ENCODE measurements at regions not wholly inside any gene's neighbourhood (a gene's known extent, or its start where the extent isn't known, plus 50 kb on each side); places are given as distances from the start of the nearest gene placed in this dataset.

DNA sequence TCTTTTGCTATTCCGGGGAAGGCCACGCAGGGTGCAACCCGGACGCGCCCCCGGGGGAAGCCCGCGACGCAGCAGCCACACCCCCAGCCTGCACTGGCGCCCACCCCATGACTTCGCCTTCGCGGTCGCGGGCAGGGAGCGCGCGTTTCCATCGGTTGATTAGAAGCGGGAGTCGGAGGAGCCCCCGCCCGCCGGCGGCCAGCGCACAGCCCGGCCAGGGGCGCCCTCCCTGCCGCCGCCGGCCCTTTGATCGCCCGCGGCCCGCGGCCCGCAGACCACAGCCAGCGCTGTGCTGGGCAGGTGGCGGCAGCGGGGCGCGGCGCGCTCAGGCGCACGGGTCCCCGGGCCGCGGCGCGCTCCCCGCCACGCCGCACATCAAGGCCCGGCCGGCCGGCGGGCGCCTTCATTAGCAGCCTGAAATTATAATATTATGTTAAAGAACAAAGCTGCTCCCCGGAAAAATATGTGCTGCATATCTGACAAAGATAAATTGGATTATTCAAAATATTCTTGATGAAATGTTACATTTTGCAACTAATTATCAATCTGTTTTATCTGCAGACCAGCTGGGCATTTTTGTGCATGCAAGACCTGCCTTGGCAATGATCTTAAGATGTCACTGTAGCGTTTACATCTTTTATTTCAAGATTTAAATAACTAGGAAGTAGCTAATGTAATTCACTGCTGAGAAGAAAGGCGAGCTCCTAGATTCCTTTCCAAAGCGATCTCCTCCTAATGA is 160.7 kb upstream of the MKI67 start:
- DNase-seq = no peak

DNA sequence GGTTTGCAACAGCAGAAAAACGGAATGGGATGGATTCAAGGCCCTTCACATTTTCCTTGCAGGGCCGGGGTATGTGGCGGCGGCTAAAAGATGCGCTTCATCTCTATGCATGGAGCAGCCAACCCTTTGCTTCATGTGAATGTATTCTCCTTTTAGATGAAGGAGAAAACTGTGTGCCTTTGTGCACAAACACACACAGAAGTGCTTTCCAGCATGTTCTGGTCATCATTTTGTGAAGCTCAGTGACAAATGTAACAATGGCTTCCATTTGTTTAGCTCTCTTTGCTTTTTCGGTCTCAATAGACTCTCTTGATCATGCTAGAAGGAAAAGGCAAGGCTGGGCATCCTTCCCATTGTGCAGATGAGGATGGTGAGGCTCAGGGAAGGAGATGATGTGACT is 161.7 kb upstream of the MKI67 start:
- no peak for DNase-seq

DNA sequence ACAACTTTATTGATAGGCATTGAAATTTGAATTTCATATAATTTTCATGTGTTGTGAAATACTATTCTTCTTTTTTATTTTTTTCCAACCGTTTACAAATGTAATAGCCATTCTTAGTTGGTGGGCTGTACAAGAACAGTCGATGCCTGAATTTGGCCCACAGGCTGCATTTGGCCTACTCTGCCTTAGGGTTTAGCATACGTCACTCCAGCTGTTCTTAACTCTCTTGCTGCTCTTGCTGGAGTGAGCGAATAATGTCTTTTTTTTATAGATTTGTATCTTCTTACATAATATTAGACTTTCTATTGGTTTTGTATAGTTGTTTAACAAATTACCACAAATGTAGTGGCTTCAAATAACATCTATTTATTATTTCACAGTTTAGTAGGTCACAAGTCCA is 163.4 kb upstream of the MKI67 start:
- DNase-seq = no peak

DNA sequence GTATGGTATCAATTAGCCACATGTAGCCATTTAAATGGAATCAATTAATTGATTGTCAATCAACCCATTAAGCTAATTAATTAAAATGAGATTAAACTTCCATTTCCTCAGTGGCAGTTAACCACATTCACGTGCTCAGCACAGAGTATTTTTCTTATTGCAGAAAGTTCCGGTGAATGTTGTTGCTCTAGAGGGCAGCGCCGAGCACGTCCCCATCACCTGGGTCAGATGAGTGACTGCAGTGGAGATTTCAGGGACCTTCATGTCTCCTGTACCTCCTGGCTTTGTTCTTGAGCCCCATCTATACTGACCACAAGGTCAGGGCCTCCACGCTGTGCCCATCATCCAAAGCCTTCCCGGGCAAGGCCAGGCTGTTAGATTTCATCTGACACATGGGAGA is 168.8 kb upstream of the MKI67 start:
- DNase-seq = no peak

DNA sequence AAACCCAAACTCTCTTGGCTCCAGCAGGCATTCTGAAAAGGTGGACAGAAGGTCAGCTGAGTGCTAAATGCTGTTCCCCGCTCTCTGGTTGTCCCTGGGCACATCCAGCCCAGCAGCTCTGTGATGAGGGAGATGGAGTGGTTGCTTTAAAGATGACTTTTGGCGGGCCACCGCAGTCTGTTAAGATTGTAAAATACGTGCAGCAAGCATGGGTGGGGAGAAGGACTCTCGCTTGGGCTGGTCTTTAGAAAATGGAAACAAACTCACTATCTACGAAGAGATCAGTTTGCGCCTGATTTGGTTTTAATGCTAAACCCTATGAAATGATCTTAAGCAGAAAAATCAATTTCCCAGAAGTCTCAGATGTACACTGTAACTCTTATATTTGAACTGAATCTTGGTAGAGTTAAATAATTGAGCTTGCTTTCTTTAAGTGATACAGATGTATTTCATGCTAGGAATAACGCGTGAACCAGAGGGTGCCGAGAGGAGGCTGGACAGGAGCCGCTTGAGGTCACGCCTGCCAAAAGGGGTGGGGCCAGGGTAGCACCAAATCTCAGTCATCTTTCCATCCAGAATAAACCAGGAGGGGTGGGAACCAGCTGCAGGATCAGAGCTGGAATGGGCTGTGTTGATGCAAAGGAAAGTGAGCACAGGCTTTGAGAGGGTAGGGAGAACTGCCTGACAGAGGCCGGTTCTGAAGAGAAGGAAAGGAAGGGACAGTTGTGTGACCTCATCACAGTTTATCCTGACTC is 170.2 kb upstream of the MKI67 start:
- DNase-seq = no peak

DNA sequence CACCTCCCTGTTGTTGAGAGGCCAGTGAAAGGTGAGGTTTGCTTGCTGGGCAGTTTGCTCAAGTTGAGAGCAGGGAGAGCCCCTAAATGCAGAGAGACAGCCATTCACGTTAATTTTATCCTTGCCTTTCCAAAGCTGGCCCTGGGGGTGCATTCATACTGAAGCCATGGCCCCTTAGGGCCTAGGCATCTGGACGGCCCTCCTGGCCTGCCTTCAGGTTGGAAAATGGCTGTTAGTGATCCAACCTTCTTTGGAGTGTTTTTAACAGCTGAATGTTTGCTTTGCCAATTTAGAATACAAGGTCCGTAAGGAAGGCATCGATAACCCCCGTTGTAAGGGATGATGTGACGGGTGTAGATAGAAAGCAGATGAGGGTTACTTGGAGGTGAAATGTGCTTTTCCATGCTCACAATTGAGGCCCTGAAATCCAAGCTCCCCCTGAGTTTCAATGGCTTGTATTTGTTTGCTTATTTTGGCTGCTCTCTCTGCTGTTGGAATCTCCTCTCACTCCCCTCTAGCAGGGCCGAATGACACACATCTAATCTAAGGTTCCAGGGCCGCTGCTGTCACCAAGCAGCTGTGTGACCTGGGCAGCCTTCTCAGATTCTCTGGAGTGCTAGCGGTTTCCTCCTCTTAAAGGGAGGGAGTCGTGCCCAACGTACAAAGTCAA is 171.6 kb upstream of the MKI67 start:
- DNase-seq = no peak

DNA sequence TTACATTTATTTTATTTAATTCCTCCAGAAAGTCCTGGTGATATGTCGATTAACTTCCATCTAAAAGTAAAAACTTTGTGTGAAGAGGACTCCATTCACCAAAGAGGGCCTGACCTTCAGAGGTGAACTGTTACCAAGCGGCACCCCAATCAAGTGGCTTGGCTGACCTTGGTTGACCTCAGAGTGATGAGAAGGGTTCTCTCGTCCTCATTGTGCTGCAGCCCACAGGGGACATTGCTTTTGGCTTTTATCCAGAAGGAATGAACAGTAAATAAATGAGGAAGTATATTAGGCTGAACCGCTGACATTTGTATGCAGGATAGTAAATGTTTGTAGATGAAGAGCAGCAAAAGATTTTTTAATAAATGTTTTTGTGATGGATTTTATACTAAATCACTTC is 172.4 kb upstream of the MKI67 start:
- DNase-seq = no peak

DNA sequence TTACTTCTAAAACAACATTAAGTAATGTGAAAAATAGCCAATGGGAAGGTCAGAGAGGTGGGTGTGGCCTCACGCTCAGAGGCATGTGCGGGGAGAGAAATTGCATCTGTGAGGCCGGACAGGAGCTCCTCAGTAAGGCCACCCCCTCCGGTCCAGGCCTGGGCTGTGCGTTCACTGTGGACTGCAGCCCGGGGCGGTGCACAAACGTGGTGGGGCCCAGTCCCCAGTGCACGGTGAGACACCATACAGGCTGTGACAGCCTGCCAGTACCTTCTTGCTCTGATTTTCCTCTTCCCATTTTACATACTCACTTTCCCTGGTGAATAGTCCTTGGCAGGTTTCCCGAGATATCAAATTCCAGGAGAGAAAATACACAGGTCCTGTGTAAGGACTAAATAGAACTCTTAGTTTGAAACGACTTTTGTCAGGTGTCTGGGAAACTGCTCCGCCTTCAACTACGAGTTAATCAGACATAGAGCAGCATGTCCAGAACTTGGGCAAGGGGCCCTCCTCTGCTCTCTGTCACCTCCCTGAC is 174.1 kb upstream of the MKI67 start:
- DNase-seq = no peak

DNA sequence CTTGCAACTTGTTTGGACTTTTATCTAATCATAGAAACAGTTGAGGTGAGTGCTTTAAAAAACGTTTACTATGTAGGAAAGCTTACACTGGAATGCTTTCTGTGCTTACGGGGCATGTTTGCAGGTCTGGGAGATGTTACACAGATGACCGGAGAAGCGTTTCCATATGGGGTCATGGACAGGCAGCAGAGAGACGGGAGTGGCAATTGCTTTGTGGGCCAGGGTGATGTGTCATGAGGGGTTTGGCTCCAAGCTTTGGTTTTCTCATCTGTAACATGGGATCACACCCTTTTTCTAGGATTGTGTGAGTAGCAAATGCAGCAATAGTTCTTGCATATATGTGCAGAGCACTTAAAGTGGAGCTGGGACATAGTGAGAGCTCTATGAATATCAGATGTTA is 174.8 kb upstream of the MKI67 start:
- no peak for DNase-seq

DNA sequence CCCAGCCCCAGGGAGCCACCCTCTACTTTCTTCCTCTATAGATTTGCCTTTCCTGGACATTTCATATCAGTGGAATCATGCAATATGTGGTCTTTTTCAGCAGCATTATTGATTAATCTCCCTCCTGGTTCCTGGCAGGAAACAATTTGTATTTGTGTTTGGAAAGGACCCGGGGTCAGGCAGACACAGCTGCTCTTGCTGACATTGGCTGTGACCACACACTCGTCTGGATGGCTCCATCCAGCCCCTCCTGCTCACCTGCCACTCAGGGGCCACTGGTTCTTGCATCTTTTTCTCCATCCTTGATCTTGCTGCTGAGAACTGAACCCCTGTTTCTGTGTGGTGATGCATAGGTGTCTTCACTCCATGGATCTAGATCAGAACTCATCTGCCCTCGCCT is 176.6 kb upstream of the MKI67 start:
- DNase-seq = no peak

DNA sequence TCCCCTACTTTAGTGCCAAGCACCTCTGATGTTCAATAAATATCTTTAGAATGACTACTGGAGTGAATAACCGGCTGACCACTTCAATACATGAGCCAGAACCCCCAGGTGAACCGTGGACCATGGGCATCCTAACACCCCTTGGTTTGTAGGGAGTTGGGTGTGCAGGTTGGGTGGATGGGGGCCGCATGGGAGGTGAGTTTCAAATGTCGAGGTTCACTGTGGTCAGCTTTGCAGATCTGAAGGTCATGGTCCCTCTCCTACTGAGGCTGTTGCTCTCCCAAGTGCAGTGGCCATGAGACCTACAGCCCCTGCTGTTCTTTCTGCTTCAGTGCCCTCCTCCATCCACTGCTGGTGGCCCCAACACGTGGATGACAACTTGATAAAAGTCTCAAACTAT is 178.0 kb upstream of the MKI67 start:
- no peak for DNase-seq

DNA sequence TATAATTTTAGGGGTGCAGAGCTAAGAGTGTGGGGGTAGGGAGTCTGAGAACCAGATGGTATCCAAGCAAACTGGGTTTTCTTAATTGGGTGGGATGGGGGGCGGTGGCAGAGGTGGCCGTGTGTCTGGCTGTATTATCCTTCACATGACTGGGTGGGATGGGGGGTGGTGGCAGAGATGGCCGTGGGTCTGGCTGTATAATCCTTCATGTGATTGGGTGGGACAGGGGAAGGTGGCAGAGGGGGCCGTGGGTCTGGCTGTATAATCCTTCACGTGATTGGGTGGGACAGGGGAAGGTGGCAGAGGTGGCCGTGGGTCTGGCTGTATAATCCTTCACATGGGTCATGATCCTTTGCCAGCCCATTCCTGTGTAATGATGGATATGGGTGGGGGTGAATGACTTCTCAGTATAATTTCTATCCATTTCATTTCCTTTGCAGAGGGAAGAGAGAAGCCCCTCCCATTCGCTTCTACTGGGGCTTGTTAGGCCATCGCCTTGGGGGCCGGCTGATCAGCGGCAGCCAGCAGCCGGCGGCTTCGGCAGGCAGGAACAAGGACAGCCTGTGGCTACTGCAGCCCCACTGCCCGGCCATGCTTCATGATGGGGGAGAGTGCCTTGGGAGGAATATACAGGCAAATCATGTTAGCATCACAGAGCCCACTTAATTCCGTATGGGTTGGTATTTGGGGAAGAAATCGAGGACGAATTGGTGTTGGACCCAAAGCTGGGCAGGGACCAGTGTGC is 179.6 kb upstream of the MKI67 start:
- DNase-seq = no peak

DNA sequence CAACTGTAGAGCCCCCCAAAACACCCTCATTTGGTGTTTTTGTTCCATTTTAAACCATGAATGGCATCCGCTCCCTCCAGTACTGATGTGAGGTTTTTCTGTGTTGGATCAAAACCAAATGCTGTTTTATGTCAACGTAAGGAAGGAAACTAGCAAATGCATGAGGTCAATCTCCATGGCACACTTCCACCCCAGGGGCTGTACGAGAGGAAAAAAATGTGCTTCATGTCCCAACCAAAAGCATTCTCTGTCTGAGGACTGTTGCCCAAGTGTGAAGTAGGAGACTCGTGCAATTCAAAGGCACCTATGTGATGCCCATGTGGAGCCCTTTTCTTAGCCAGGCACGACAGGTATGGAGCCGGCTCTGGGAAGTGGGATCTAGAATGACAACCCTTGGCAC is 180.3 kb upstream of the MKI67 start:
- DNase-seq = no peak

DNA sequence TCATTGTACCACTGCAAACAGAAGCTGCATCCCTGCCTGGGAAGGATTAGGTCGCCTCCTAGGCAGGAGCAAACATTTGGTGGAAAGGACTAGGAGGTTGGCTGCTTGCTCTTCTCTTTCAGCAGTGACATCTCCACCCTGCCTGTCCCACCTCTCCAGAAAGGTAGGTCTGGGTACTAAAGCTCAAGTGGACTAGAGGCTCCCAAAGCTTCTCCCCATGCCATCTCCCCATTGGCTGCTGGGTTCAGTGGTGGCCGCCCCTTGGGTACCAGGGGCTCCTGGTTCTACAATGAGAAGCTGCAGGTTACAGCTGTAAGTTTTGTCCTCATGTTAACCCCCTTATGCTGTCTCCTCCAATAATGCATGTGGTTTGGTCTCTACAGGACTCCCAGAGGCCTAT is 180.7 kb upstream of the MKI67 start:
- DNase-seq = no peak

DNA sequence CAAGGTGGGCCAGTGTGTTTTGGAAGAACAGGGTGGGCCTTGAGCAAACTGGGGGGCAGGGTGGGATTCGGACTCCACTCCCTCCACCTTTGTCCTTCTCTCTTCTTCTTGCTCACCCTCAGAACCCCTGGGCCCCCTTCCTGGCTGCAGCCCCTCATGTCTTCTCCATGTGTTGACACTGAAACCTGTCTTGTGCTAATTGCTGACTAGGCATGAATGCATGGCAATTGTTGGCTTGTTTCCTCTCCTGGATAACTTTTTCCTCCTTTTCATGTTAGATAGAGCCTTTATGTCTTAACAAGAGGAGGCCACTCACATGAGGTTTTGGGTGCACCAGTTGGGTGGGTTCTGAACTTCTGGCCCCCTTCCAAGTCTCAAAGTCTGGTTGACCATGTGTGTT is 181.6 kb upstream of the MKI67 start:
- DNase-seq = no peak

DNA sequence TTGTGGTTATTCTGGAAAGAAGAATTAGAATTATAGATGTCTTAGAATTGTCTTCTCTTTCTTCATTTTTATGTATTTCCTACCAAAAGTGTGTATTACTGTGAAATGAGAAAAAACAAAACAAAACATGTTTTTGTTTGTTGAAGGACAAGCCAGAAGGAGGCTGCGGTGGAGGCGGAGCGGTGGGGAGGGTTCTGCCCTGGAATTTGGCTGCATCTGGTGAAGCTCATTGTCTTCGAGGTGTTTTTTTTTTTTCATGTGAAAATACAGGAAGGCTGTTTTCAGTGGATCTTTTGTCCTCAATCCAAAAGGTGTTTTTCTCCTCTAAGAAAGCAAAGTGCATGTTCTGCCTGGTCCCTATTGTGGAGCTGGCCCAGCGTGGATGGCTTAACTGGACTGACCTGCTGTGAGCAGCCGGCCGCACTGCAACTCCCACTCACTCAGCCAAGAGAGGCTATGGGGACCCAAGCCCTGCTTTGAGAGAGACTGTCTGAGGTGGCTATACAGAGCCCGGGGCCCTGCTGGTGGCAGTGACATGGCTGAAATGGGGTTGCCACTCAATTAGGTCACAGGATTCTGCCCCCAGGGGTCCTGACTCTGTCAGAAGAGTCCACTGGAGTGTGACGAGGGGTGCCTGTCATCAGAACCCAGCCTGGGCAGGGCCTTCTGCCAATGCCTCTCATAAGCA is 184.9 kb upstream of the MKI67 start:
- no peak for DNase-seq

DNA sequence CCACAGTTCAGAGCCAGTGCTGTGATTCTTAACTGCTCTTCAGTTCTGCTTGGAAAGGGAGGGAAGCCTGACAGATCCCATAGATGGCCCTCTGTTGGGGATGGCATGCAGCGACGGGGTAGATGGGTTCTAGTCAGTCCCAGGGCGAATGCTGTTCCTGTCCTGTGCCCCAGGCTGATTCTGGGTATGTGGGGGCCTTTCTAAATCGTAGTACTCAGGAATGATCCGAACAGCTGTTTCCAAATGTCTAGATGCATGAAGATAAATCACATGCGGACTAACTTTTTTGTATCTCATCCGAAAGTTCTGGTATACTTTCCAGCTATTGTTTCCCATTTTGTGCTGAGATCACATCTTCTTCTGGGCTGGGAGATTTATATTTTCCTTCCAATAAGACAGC is 186.0 kb upstream of the MKI67 start:
- DNase-seq = no peak

DNA sequence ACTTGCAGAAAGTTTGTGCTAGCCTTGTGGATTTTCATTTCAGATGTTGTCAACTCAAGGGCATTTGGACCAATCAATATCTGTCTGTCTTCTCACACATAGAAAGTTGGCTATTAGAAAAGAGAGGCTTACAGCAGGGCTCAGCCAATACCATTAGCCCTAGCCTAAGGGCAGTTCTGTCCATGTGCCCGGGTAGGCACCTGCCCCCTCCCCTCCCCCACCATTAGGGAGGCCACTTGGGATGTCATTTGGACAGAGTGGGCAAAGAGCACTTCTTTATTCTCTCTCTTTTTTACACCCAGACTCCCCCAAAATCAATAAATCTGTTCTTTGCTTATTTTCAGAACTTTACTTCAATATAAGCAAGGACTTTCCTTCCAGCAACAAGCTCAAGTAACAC is 188.5 kb upstream of the MKI67 start:
- DNase-seq = no peak

DNA sequence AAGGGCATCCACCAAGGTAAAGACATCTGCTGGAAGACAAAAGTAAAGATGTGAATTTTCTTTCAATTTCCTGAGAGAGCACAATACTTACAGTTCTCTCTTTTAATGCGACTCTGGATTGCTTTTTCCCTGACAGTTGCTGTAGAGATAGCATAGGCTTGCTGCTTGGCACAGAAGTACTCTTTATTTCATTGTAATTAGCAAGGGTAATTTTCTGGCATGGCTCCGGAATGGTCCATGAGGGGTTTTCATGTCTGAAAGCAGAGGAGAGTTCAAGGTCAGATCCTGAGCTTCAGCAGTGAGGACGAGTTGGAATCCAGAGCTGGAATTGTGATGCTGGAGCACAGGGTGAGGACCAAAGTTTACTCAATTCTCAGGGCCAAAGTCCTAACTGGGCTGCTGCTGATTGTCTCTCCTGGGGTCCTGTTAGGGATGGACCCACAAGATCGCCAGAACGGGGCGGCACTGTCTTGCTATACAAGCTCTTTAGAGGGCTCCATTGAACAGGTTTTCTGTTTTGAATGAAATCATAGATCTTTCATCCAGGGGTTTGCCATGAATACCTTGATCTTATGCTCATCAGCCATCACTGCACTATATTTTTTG is 190.0 kb upstream of the MKI67 start:
- DNase-seq = no peak

DNA sequence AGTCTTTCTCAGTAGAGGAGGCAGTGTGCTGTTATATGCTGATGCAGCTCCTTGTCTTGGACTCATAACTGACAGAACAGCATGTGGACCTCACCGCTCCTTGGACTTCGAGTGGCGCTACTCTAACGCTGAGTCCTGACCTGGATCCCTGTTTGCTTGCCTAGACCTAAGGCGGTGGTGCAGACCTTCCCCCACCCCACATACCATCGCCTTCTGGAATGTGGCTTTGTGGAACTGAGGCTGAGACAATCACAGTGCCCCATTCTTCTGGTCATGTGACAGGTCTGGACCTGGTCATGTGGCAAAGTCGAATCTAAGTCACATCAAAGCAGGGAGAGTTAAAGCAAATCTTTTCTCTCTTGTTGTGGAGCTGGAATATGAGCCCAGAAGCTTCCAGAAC is 190.7 kb upstream of the MKI67 start:
- DNase-seq = no peak

DNA sequence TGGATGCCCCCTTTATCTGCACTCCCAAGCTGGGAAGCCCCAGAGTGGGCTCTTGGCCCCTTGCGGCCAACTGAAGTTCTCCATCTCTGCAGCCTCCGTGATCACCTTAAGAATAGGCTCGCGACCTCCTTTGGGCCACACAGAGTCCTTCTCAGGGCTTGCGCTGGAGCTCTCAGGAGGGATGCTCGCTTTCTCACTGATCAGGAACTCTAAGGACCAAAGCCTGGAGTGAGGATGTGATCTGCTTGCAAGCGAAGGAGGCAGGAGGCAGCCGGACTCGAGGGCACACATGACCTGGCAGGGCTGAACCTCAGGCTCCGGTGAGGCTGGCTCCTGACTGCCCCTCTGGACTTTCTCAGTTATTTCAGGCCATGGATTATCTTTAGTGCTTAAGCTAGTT is 192.1 kb upstream of the MKI67 start:
- DNase-seq = no peak

DNA sequence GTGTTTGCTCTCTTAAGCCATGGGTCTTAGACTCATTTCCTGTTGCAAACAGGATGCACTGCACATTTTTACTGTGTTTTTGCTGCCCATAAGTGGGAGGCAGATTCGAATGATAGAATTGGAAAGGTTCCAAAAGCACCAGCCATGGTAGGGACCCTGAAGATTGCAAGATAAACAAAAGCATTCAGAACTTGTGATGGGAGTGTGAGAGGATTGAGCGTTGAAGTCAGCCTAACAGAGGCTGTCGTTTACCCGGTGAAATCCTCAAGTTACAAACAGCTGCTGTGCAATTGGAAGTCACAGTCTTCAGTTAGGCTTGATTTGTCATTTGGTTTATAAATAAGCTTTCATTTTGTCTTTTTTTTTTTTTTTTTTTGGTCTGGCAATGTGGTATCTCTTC is 192.7 kb upstream of the MKI67 start:
- peak; percentile 22 for DNase-seq

Measured in DMS79 (cell line).